ENCODE measurements at regions not wholly inside any gene's neighbourhood (a gene's known extent, or its start where the extent isn't known, plus 50 kb on each side); places are given as distances from the start of the nearest gene placed in this dataset.

DNA sequence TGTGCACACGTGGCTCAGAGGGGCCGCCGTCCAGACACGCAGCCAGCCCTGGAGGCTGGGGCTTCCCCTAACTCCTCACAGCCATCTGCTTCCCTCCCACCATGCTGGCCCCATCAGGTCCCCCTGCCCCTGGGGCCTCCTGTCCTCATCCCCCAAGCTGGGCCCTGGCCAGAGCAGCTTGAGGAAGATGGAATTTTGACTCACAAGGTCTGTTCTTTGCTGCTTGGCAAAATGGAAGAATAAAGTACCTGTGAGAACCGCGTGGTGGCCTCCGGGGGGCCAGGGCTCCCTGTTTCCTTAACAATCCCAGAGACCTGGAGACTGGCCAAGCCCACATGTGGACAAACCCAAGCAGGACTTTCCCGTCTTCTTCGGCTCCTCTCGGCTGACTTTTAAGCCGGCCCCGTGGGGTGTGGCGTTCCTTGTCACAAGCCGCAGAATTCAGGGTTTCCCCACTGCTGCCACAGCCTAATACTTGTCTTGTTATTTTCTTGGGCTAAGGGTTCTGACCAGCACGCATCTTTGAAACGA lies 872.8 kb downstream of the BRD1 start:
- FAIRE-seq, result no peak

DNA sequence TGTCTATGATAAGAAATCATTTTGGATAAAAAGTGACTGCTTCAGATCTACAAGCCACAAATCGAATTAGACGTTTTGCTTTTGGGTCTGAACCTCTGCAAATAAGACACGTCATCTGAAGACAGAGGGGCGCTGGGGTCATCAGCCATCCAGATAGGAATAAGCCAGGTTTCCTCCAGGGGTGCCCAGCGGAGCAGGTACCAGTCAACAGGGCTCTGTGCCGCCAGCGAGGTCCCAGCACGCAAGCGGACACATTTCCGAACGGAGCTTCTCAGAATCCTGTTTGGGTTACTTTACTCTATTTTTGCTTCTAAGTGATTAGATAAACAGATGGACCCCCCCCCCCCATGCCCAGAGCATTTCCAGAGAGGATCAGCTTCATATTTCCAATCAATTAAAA lies 873.8 kb downstream of the BRD1 start:
- FAIRE-seq, result no peak

GRCh38 chr22:48953103-48953720 lies 874.5 kb downstream of the BRD1 start:
- FAIRE-seq, result no peak

DNA sequence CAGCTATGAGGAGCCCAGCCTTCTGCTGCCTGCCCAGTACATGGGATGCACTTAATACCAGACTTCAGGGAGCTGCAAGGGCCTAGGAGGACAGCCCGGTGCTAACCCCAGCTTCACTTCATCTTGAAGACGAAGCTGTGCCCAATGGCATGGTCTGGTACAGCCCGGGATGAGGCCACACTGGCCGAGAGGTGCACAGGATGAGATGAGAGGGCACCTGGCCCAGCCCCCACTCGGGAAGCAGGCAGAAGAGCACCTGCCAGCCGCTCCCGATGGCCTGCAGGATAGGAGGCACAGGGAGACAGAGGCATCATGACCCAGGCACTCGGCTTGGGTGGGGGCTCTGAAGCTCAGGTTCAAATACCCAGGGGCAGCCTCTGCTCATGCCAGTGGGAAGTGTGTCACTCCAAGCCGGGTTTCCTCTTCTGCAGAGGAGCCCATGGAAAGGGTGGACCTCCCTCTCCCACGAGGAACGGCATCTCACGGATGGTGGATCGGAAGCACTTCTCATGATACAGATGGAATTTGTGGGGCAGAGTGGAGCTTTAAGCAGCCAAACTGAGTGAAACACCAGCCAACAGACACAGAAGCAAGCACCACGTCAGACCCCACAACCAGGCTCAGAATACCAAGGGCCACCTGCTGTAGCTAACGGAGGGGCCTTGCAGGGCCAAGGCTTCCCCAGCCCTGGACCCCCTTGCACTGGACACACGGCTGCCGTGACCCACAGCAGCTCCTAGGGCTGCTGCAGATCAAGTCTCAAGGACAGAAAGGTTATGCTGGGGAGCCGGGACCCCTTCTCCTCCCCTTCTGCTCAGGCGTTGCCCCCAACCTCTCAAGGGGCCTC lies 875.2 kb downstream of the BRD1 start:
- no peak for FAIRE-seq

- no peak for FAIRE-seq
Observed at GRCh38 chr22:48951836-48952235, 875.8 kb downstream of the BRD1 start.

DNA sequence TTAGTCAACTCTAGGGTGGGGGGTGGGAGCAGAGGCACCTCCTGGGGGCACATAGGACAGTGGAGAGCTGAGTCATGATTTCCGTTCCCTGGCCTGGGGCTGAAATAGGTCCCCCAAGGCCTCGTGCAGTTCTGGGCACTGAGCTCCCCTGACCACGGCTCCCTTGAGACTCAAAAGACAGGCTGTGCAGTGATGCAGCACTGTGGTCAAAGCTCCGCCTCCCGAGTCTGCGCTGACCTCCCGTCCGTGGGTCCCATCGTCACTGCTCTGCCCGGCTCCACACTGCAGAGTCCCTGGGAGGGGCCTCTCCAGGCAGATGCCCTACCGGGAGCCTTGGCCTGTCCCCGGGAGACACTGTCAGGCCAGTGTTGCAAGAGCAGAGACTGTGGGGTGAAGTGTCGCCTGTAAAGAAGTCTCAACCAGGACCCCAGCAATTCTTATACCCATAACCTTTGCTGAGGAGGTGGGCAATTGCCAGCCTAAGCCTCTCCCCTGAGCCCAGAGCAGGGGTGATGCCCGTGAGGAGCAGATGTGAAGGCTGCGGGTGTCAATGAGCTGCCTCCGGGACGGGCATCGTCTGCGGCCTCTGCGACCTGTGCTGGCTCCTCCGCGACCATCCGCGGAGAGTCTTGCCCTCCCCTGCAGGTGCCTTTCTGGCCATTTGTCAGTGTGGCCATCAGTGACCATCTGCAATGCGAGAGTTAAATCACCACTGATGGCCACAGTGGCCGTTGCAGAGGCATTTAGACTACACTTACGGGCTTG lies 877.3 kb downstream of the BRD1 start:
- FAIRE-seq, result no peak

DNA sequence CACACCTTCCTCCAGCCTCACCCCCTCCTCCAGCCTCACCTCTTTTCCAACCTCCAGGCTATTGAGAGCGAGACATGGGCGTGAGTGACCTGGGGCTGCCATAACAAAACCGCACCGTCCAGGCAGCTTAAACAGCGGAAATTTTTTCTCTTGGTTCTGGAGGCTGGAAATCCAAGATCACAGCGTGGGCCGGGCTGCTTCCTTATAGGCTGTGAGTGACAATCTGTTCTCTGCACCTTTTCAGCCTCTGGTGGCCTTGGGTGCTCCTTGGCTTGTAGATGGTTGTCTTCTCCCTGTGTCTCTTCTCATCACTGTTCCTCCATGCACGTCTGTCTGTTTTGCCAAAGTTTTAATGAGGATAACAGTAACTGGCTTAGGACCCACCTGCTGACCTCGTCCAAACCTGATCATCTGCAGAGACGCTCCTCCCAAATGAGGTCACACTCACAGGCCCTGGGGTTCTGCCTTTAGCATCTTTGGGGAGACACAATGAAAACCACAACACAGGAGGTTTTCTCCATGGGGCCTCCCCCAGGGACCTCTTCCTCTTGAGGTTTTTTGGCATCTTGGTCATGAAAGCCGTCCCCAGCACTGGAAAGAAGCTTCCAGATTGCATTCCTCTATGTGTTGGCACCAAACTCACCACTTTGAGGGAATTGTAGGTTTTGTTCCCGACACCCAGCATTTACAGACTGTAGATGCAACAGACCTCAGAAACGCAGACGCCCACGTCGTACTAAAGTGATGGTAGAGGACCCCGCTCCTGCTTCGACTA lies 878.1 kb downstream of the BRD1 start:
- no peak for FAIRE-seq

DNA sequence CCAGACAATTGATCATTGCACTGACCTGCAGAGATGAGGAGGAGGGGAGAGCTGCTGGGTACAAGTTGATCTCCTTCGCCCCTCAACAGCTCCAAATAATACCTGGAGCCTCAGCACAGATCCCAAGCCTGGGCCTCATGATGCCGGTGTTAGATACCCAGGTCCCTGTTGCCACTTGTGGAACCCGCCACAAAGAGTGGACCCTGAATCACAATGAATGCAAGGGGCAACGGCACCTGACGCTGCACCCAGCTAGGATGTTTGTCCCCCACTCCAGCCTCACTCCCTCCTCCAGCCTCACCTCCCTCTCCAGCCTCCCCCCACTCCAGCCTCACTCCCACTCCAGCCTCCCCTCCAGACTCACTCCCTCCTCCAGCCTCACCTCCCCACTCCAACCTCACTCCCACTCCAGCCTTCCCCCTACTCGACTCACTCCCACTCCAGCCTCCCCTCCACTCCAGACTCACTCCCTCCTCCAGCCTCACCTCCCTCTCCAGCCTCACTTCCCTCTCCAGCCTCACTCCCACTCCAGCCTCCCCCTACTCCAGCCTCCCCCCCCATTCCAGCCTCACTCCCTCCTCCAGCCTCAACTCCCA lies 879.0 kb downstream of the BRD1 start:
- FAIRE-seq, result no peak

DNA sequence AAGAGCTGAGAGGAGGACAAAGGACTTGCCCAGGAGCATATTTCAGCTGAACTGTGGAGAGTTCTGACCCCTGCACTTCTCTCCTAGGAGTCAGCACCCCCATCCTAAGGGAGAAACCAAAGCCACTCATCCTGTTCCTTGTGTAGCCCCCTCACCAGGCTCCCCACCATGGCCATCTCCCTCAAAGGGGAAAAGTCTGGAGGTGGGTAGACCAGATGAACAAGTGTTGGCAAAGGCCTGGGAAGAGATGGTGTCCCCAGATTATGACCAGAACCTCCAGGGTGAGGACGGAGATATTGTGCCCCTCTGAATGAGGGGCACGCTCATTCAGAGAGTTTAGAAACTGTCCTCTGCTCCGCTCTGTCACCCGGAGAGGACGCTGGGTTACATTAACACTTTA lies 880.0 kb downstream of the BRD1 start:
- no peak for FAIRE-seq

DNA sequence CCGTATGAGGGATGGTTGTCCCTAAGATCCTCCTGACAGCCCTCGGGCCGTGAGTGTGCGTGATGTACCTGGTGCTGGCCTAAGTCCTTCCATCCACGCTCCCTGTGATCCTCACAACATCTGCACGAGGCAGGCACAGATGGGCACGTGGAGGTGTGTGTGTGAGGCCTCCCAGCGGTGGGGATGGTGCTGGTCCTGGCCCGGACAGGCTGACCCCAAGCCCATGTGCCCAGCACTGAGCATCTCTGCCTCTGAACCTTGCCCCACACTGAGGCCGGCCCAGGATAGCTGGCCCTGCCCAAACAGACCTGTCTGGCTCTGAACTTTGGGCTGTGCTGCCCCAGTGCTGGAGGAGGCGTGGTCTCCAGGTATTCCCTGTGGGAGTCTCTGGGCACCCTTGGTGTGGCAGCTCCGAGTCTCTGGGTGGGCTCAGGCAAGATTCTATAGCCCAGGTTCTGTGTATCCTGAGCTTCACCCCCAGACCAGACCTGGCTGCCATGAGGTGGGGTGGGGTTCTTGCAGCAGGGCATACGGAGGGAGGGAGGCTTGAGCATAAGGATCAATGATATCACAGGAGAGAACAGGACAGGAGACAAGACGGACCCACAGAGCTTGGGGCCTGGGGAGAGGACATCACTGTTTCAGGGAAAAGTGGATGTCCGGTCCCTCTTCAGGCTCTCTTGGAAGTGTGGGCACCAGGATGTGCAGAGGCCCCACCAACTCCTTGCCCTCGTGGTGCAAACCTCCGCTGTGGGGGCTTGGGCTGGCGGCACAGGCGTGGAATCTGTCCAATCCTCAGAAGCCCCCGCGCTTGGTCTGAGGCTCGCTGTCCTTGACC lies 881.8 kb downstream of the BRD1 start:
- FAIRE-seq, result no peak

GRCh38 chr22:48944751-48945620 lies 882.7 kb downstream of the BRD1 start:
- FAIRE-seq, result no peak

DNA sequence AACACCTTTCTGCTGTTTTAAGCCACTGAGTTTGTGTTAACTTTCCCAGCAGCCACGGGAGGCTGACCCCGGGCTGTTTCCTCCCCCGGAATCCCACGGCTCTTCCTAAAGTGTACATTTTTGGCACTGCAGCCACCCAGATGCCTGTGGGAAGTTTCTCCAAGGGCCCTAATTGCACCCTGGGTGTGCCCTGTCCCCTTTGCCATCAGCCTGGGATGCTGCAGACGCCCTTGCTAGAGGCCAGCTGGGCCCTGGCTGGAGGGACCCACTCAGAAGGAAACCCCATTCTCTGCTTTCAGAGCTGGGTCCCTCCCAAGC lies 883.3 kb downstream of the BRD1 start:
- FAIRE-seq, result no peak

GRCh38 chr22:48943567-48944432 lies 883.9 kb downstream of the BRD1 start:
- FAIRE-seq, result no peak

- FAIRE-seq, result no peak
Observed at GRCh38 chr22:48942698-48943566, 884.7 kb downstream of the BRD1 start.

GRCh38 chr22:48941903-48942575 lies 885.6 kb downstream of the BRD1 start:
- no peak for FAIRE-seq

DNA sequence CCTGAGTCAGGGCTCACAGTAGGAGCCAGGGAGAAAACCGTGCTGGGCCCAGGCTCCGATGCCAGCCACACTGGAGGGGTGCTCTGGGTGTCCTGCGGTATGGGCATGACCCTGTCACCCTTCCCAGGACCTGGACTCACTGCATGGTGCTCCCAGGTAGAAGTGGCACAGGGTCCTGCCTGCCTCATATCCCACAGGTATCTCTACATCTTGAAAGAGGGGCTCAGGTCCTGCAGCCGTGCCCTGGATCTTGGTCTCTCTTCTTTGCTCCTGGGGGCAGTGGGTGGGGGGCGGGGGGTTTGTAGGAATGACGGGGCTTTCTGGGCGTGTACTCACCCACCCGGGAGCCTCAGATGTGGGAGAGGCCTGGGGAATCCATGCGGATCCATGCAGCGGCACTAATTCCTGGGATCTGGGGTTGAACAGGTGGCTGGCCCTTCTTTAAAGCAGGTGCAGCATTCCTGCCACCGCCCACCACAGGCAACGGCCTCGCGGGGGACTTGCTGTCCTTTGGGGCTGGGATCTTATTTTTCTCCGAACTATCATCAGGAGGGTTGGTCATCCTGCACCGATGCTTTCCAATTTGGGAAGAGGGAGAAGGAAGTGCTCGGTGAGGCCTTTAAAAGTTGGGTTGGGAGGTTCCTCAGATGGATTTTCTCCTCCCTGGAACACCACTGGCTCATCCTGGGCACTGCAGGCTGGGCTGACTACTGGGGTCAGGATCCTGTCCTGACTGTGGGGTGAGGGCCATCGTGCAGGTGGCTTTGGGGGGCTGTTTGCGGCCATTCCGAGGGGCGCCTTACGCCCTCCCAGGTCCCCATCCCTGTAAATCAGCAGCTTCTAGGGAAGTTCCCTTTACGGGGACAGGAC lies 886.4 kb downstream of the BRD1 start:
- no peak for FAIRE-seq
